ENCODE measurements at regions not wholly inside any gene's neighbourhood (a gene's known extent, or its start where the extent isn't known, plus 50 kb on each side); places are given as distances from the start of the nearest gene placed in this dataset.
A peak's percentile ranks its signal among the peaks of the same experiment; 100 is the strongest.

DNA sequence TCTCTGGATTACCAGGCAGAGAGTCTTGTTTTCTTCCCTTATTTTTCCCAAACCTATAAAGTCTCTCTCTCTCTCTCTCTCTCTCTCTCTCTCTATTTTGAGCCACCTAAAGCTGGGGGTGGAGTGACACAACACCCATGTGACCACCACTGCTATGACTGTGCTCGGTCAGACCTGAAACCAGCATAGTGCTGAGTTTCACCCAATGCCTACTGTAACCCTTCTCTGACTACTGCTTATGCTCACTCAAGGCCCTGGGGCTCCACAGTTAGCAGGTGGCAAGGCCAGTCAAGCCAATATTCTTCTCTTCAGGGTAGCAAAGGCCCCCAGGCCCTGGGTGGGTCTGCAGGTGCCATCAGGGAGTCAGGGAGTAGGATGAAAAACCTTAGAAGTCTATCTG lies 114.7 kb upstream of the ARMCX2 start:
- no peak overlapping the region for H3K4me3 ChIP-seq (ENCODE audit: low read depth, low read length)
- TF ChIP-seq, protein P1, sequence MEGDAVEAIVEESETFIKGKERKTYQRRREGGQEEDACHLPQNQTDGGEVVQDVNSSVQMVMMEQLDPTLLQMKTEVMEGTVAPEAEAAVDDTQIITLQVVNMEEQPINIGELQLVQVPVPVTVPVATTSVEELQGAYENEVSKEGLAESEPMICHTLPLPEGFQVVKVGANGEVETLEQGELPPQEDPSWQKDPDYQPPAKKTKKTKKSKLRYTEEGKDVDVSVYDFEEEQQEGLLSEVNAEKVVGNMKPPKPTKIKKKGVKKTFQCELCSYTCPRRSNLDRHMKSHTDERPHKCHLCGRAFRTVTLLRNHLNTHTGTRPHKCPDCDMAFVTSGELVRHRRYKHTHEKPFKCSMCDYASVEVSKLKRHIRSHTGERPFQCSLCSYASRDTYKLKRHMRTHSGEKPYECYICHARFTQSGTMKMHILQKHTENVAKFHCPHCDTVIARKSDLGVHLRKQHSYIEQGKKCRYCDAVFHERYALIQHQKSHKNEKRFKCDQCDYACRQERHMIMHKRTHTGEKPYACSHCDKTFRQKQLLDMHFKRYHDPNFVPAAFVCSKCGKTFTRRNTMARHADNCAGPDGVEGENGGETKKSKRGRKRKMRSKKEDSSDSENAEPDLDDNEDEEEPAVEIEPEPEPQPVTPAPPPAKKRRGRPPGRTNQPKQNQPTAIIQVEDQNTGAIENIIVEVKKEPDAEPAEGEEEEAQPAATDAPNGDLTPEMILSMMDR (IDR thresholded peaks at IDR 0.05; ENCODE audit: borderline replicate concordance, insufficient read depth, low read depth, low read length) = no peak

DNA sequence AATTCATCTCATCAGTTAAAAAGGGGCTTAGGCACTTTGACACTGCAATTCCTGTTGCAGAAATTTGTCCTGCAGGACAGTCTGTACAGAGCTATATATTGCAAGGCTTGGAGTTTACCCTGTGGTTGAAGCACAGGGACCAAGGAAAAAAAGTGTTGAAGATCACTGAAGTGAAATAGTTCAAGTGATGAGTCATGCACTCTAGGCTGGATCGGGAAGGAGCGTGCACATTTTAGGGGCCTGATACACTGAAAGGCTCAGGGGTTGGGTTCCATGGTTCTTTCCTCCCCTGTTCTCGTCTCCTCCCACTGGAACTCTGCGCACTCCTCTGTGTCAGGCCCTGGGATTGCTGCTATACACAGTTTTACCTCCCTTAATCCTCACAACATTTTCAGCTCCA lies 104.9 kb upstream of the ARMCX2 start:
- no peak overlapping the region for H3K4me3 ChIP-seq (ENCODE audit: low read depth, low read length)
- TF ChIP-seq, protein P1 (IDR thresholded peaks at IDR 0.05; ENCODE audit: borderline replicate concordance, insufficient read depth, low read depth, low read length) = no peak

DNA sequence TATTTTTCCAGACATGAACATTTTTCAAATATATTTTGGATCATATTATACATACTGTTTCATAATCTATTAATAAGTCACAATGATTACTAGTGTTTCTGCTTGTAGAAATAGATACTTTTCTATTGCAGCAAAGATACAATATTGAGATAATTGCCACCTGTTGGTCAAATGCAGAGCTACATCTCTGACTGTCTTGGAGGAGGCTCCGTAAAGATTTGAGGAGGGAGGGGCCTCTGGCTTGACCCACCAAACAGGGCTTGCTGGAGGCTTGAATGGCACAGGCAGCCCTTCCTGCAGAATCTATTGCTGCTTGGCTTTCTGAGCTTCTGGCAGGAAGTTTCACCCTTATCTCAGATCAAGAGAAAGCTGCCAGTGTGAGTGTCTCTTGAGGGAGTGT lies 99.3 kb upstream of the ARMCX2 start:
- TF ChIP-seq, protein P1 (IDR thresholded peaks at IDR 0.05; ENCODE audit: borderline replicate concordance, insufficient read depth, low read depth, low read length) = peak; percentile 36; the same call in 1 of the 2 replicates
- no peak overlapping the region for H3K4me3 ChIP-seq (ENCODE audit: low read depth, low read length)

DNA sequence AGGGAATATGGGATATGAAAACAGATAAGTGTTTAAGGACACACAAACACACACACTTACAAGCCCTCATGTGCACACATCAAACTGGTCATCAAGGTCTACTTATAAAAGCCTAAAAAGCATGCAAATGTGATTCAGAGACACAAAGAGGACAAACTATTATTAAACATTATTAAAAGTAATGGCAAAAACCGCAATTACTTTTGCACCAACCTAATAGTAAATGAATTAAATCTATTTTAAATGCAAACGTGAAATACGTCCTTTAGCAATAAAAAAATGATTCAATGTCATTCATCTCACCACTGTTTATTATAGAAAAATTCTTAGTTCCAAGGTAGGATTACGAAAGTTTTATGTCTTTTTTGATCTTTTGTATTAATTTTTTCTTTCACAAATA lies 91.1 kb upstream of the ARMCX2 start:
- H3K4me3 ChIP-seq (ENCODE audit: low read depth, low read length) = no peak overlapping the region
- TF ChIP-seq, protein P1 (IDR thresholded peaks at IDR 0.05; ENCODE audit: borderline replicate concordance, insufficient read depth, low read depth, low read length) = no peak

DNA sequence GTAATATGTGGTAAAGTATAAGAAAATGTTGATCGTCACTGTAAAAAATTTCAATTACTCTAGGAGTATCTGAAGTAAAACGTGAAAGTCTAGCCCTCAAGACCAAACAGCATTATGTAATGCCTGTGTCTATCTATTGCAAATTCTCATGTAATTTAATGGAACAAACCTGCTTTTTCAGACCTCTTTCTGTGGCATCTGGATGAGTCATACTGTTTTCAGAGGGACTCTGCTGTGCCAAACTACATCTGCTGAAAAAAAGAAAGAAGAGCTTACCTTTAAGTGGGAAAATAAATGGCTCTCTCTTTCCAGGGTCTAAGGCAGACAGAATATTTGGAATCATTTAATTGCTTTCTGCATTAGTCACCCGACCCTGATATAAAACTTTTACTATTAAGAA lies 89.8 kb upstream of the ARMCX2 start:
- no peak overlapping the region for H3K4me3 ChIP-seq (ENCODE audit: low read depth, low read length)
- TF ChIP-seq, protein P1 (IDR thresholded peaks at IDR 0.05; ENCODE audit: borderline replicate concordance, insufficient read depth, low read depth, low read length) = no peak

DNA sequence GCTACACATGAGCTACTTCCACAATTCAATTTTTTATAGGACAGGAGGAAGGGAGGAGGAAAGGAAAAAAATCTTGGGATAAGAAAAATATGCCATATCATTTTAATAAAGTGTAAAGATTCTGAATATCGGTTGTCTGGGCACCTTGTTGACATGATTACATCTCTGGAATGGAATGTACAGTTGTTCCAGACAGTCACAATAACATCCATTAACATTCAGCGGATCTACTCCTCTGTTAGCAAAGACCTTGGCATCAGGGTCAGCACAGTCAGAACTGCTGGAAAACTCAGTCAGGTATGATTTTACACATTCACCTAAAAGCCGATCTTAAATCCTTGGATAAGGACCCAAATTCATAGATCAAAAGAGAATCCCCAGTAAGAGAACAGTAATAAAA lies 85.4 kb upstream of the ARMCX2 start:
- TF ChIP-seq, protein P1 (IDR thresholded peaks at IDR 0.05; ENCODE audit: borderline replicate concordance, insufficient read depth, low read depth, low read length) = no peak
- H3K4me3 ChIP-seq (ENCODE audit: low read depth, low read length) = no peak overlapping the region

DNA sequence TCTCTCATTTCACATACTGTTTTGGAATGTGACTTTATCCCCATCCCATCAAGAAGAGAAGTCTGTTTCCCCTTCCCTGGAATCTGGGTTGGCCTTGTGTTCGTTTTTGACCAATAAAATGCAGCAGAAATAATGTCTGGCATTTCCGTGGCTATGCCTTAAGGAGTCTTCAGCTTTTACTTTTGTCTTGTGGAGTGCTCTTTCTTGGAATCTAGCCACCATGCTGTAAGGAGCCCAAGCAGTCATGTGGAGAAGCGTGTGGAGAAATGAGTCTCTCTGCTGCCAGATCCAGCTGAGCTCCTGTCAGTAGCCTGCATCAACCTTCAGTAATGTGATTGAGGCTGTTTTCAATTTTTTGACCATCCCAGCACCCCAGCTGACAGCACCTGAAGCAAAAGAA lies 84.4 kb upstream of the ARMCX2 start:
- TF ChIP-seq, protein P1 (IDR thresholded peaks at IDR 0.05; ENCODE audit: borderline replicate concordance, insufficient read depth, low read depth, low read length) = no peak
- no peak overlapping the region for H3K4me3 ChIP-seq (ENCODE audit: low read depth, low read length)

Measured in GM12875 (cell line).